ENCODE measurements at regions not wholly inside any gene's neighbourhood (a gene's known extent, or its start where the extent isn't known, plus 50 kb on each side); places are given as distances from the start of the nearest gene placed in this dataset.

- H3K4me3 Mint-ChIP-seq (ENCODE audit: low read depth): no peak overlapping the region
- no peaks in the 10 kb centered on the region for H3K36me3 Mint-ChIP-seq (ENCODE audit: insufficient read depth)
- H3K27ac Mint-ChIP-seq: no peak overlapping the region
- peaks cover 8% of the 10 kb centered on the region for H3K27me3 Mint-ChIP-seq
- TF ChIP-seq CTCF (IDR thresholded peaks at IDR 0.05; ENCODE audit: unreplicated experiment): no peak
- H3K9me3 Mint-ChIP-seq (ENCODE audit: low read depth): peaks cover 5% of the 10 kb centered on the region
- DNase-seq (ENCODE audit: low spot score, unreplicated experiment): no peak
- peaks cover 5% of the 10 kb centered on the region for H3K4me1 Mint-ChIP-seq (ENCODE audit: low read depth)
Observed at GRCh38 chr10:3263747-3264146, 91.2 kb upstream of the PITRM1 start.

GRCh38 chr10:3263082-3263481, 90.5 kb upstream of the PITRM1 start:
- no peak for DNase-seq (ENCODE audit: low spot score, unreplicated experiment)
- peaks cover 5% of the 10 kb centered on the region for H3K4me1 Mint-ChIP-seq (ENCODE audit: low read depth)
- H3K9me3 Mint-ChIP-seq (ENCODE audit: low read depth): peaks cover 5% of the 10 kb centered on the region
- H3K36me3 Mint-ChIP-seq (ENCODE audit: insufficient read depth): no peaks in the 10 kb centered on the region
- TF ChIP-seq CTCF (IDR thresholded peaks at IDR 0.05; ENCODE audit: unreplicated experiment): no peak
- H3K27ac Mint-ChIP-seq: no peak overlapping the region
- H3K4me3 Mint-ChIP-seq (ENCODE audit: low read depth): no peak overlapping the region
- peaks cover 8% of the 10 kb centered on the region for H3K27me3 Mint-ChIP-seq

GRCh38 chr10:3261921-3262320, 89.3 kb upstream of the PITRM1 start:
- Mint-ChIP-seq H3K36me3 (ENCODE audit: insufficient read depth) (no peaks in the 10 kb centered on the region), H3K27ac (no peak overlapping the region), H3K27me3 (peaks cover 14% of the 10 kb centered on the region), H3K4me1 (ENCODE audit: low read depth) (peaks cover 5% of the 10 kb centered on the region), H3K4me3 (ENCODE audit: low read depth) (no peak overlapping the region), H3K9me3 (ENCODE audit: low read depth) (peaks cover 5% of the 10 kb centered on the region)
- no peak for DNase-seq (ENCODE audit: low spot score, unreplicated experiment)
- no peak for TF ChIP-seq CTCF (IDR thresholded peaks at IDR 0.05; ENCODE audit: unreplicated experiment)

GRCh38 chr10:3260066-3260834, 87.7 kb upstream of the PITRM1 start:
- H3K4me3 Mint-ChIP-seq (ENCODE audit: low read depth): no peak overlapping the region
- peaks cover 5% of the 10 kb centered on the region for H3K9me3 Mint-ChIP-seq (ENCODE audit: low read depth)
- peaks cover 15% of the 10 kb centered on the region for H3K27me3 Mint-ChIP-seq
- no peak overlapping the region for H3K27ac Mint-ChIP-seq
- H3K4me1 Mint-ChIP-seq (ENCODE audit: low read depth): peaks cover 5% of the 10 kb centered on the region
- no peaks in the 10 kb centered on the region for H3K36me3 Mint-ChIP-seq (ENCODE audit: insufficient read depth)
- DNase-seq (ENCODE audit: low spot score, unreplicated experiment): no peak
- no peak for TF ChIP-seq CTCF (IDR thresholded peaks at IDR 0.05; ENCODE audit: unreplicated experiment)

- H3K36me3 Mint-ChIP-seq (ENCODE audit: insufficient read depth): no peaks in the 10 kb centered on the region
- DNase-seq (ENCODE audit: low spot score, unreplicated experiment): no peak
- peaks cover 5% of the 10 kb centered on the region for H3K4me1 Mint-ChIP-seq (ENCODE audit: low read depth)
- no peak overlapping the region for H3K27ac Mint-ChIP-seq
- H3K4me3 Mint-ChIP-seq (ENCODE audit: low read depth): no peak overlapping the region
- peaks cover 15% of the 10 kb centered on the region for H3K27me3 Mint-ChIP-seq
- peaks cover 5% of the 10 kb centered on the region for H3K9me3 Mint-ChIP-seq (ENCODE audit: low read depth)
- no peak for TF ChIP-seq CTCF (IDR thresholded peaks at IDR 0.05; ENCODE audit: unreplicated experiment)
Observed at GRCh38 chr10:3259499-3259898, 86.9 kb upstream of the PITRM1 start.
